HuH-7.5 (cell line): ENCODE measurements at regions not wholly inside any gene's neighbourhood (a gene's known extent, or its start where the extent isn't known, plus 50 kb on each side); places are given as distances from the start of the nearest gene placed in this dataset.
"Not testable (repeated sequence)": the region's sequence is repeated elsewhere in the genome, so short reads cannot be mapped to it uniquely, and the experiment has no call there.

Experiments used
- DNase-seq: peaks from one replicate; pipeline ENCODE4 v3.0.0; 2011; ENCODE audit warnings: low spot score

DNA sequence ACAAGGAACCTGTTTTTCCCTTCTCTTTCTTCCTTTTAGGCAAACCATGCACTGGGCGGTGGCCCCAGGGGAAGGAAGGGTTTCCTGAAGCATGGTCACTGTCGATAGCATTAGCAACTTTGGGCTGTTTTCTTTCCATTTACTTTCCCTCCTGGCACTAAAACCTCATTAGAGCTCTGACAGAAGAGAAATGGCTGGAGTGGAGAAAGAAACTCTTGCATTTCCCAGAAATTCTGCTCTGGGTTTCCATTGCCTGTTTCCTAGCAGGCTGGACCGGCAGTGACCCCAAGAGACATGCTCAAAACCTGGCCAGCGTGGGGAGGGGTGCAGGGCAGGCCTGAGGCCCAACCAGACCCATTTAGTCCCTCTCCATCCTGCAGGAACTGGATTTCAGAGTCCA is 230.7 kb upstream of the CCL2 start:
- no peak for DNase-seq

DNA sequence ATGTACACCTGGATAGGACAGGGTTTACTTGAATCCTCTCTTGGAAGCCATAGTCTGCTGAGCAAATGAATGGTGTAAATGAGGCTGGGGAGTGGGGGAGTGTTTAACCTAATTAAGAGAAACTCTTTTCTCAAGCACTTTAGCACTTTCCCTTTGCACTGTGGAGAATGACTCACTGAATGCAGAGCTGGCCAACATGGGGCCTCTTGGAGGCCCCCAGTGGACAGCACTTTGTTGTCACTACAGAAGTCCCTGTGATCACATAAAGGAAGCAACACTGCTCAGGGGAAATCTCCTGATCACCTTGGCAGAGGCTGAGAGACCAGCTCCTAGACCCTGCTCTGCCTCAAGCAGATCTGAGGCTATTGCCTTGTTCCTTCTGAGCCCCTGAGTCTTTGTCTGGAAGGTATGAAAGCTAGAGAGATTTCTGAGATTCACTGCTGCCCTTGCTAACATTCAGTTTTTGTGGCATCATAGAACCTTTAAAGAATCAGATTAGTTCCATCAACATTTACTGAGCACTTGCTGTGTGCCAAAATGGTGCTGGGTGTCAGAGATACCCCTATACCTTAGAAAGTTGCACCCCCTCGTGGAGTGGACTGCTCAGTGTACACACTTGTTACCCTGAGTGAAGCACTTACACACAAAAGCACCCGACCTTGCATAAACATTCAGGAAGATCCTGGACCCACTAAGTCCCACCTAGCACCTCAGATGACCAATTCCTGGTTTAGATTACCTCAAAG is 230.1 kb upstream of the CCL2 start:
- DNase-seq, result no peak

DNA sequence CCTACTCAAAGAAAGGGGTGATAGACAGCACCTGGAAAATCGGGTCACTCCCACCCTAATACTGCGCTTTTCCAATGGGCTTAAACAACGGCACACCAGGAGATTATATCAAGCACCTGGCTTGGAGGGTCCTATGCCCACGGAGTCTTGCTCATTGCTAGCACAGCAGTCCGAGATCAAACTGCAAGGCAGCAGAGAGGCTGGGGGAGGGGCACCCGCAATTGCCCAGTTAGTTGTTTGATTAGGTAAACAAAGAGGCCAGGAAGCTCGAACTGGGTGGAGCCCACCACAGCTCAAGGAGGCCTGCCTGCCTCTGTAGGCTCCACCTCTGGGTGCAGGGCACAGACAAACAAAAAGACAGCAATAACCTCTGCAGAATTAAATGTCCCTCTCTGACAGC is 224.5 kb upstream of the CCL2 start:
- not testable (repeated sequence) for DNase-seq

DNA sequence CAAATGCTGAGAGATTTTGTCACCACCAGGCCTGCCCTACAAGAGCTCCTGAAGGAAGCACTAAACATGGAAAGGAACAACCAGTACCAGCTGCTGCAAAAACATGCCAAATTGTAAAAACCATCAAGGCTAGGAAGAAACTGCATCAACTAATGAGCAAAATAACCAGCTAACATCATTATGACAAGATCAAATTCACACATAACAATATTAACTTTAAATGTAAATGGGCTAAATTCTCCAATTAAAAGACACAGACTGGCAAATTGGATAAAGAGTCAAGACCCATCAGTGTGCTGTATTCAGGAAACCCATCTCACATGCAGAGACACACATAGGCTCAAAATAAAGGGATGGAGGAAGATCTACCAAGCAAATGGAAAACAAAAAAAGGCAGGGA is 222.8 kb upstream of the CCL2 start:
- DNase-seq, result not testable (repeated sequence)

DNA sequence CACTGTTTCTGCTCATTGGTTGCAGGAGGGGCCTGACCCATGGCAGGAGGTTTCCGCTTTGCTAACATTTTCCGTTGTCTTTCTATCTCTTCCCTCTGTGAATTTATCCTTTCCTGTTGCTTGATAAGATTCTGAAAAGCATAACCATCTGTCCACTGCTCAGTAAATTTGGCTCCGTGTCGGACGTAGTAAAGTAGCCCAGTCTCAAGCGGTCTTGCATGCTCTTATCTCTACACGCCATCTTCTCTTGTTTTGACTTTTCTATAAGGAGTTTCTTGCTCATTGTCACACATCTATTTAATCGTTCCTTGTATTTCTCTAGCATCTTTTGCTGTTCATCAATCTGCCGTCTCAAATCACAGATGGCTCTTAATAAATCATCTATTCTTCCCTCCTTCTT is 216.3 kb upstream of the CCL2 start:
- not testable (repeated sequence) for DNase-seq

DNA sequence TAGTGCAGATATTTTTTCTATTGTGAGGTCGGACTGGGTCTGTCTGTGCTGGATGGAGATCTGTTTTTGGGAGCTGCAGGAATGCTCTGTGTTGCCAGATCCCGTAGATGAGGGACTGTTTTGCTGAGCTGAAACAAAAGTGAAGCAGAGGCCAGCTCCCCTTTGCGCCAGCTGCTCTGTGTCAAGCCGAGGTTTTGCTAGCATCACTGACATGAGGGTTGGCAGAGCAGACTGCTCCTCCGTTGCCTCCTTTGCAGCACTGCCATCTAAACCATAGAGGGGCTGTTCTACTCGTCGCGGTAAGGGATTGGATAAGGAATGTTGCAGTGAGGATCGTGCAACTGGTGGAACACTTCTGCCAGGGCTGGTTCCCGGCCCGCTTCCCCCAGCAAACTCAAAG is 215.9 kb upstream of the CCL2 start:
- DNase-seq, result not testable (repeated sequence)

DNA sequence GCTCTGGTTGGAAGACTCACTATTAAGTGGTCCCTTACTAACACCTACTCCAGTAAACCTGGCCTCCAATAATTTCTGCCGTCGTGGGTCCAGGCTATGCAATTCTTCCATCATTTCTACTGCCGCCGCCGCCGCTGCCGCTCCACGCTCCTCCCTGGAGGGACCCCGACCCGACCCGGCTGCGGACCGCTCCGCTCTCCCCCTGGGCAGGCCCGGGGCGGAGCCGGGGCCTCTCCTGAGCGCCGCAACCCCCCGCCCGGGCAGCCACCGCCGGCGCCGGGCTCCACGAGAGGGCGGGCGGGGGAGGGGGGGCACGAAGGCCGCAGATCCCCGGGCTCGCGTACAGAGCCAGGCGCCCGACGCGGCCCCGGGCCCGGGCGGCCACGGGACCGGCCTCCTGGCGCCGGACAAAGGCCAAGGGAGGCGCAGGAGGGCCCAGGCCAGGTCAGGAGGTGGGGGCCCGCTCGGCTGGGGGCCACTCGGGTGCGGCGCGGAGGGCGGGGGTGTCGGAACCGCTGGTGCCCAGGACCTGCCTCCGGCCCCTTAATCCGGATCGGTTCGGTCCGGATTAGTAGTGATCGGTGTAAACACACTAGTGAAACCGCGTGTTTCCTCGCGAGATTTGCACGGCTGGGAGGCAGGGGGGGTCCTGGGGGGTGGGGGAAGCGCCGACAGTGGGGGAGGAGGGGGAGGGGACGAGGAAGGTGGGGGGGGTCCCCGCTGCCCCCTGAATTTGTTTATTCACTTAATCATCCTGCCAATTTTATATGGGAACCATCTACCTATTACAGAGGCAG is 215.1 kb upstream of the CCL2 start:
- not testable (repeated sequence) for DNase-seq

DNA sequence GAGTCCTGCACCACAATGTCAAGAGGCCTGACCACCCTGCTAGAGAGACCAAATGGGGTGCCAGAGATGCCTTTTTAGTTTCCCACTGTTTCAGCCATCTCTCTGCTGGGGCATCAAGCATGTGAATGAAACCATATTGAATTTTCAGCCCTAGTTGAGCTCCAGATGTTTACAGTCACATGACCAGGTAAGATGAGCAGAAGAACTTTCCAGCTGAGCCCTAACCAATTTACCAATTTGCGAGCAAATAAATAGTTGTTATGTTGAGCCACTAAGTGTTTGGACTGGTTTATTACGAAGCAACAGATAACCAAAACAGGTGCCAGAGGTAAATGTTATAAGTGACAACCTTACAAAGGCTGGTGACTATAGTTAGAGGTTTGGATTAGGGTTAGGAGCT is 209.1 kb upstream of the CCL2 start:
- no peak for DNase-seq

DNA sequence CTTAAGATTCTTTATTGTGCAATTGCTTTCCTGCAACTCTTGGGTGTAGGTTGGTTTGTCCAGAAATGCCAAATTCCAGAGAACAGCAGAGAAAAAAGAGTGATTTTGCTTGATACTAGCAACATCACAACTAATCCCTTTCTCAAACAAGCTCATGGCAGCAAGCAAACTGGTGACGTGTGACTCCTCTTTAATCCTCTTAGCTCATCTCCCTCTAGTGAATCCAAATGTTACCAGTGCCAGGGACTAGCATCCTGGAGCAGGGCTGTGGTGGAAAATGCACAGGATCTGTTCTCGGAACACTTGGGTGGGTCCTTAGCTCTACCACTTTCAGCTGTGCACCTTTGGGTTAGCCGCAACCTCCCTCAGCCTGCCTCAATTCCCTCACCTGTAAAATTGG is 204.0 kb upstream of the CCL2 start:
- no peak for DNase-seq

DNA sequence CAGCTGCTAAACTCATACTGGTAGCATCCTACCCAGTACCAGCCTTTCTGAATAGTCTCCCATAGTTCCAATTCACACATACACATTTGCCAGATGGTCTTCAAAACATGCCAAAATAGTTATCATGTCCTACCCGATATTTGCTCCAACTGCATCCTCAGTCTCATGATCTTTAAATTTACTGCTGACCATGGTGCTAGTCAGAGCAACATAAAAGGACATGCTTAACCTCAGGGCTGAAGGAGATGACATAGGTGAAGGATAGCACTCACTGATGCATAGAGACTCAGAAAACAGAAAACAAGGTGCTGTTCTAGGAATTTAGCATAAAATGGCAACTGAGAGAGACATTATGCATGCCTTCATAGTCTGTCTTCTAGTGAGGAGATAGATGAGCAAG is 200.6 kb upstream of the CCL2 start:
- DNase-seq, result no peak

DNA sequence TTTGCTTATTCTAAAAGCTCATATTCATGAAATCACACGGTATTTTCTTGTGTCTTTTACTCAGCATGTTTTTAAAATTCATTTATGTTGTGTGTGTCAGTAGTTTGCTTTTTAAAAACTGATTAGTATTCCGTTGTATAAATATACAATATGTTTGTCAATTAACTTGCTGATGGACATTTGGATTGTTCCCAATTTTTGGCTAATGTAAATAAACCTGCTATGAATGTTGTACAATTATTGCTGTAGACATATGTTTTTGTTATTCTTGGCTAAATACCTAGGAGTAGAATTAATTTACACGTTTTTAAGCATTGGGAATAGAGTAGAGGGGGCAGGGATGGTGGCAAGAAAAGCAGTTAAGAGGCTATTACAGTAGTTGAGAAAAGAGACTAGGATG is 199.5 kb upstream of the CCL2 start:
- no peak for DNase-seq

DNA sequence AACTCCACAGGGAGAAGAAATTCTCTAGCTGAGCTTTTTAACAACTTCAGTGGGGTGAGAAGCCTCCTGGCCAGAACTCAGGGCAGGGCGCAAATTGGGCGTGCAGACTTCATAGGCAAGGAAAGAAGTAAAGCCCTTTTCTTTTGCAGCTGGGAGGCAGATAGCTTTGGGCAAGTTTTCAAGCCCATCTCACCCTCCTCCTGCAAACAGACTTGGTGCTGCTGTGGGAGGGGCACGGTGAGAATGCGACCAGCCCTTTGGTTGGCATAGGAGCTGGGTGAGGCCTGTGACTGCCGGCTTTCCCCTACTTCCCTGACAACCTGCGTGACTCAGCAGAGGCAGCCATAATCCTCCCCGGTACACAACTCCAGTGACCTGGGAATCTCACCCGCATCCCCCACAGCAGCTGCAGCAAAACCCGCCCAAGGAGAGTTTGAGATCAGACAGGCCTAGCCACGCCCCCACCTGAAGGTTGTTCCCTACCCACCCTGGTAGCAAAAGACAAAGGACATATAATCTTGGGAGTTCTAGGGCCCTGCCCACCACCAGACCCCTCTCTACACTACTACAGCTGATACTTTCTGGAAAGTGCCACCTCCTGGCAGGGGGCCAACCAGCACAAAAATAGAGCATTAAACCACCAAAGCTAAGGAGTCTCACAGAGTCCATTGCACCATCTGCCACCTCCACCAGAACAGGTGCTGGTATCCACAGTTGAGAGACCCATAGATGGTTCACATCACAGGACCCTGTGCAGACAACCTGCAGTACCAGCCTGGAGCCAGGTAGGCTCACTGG is 195.5 kb upstream of the CCL2 start:
- DNase-seq, result no peak

DNA sequence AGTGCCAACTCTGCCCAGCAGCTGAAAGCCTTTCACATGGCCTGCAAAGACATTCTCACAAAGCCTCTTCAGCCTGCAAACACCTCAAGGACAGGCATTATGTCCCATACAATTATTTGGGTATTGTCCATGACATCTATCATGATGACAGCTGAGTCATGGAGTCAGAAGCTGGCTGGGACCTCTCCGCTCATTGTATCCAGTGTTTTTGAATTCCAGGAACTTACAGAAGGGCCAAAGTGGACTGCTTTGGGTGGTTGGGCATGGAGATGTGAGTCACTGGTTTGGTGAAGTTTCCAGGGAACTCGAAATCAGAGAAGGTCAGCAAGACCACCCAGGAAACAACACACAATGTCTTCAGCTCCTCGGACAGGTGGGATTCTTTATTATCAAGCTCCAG is 188.6 kb upstream of the CCL2 start:
- DNase-seq, result no peak

DNA sequence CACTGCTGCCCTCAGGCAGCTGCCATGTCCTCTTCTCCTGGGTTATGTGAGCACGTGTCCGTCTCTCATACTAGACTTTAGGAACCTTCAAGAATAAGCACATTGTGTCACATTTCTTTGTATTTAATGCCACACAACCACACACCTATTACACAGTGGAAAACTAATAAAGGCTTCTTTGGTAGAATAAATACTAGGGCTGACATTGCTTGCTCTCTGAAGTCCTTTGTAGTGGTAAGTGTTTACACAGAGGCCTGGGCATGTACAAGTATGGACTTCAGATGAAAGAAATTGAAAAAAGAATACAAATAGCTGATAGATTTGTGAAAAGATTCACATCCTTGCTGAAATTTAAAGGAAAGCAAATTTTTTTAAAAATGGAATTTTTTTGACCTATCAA is 188.1 kb upstream of the CCL2 start:
- no peak for DNase-seq

DNA sequence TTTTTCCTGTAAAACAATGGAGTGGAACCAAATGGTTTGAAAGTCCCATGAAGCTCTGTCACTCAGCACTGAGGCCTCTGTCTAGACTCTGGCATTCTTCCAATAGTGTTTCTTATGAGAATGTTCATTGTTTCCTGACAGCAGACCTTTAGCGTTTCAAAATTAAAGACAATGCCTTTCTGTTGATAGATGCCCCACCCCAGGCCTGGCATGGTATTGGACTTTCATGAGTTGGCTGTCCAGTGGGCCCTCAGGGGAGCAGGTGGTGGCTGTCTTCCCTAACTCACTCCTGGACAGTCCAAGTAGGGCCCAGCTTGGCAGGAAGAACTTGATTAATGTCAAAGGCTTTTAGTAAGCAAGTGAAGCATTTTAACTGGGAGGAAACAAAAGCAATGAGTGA is 186.5 kb upstream of the CCL2 start:
- no peak for DNase-seq

DNA sequence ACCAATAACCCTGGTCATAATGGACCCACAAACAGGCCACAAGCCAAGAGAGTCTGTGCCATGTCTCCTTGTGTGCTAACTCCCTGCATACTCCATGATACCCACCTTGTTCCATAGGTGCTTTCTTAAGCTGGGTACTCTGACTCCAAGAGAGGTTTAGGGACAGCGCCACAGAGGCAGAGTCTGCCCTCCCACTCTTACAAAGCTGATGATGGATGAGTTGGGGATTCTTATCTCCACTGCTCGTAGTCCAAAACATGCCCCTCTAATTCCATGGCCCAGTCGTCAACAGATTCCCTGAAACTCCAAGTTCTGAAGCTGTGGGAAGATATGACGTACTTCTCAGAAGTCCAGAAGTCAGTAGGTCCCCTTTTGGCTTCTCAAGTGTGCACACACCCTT is 184.4 kb upstream of the CCL2 start:
- no peak for DNase-seq

DNA sequence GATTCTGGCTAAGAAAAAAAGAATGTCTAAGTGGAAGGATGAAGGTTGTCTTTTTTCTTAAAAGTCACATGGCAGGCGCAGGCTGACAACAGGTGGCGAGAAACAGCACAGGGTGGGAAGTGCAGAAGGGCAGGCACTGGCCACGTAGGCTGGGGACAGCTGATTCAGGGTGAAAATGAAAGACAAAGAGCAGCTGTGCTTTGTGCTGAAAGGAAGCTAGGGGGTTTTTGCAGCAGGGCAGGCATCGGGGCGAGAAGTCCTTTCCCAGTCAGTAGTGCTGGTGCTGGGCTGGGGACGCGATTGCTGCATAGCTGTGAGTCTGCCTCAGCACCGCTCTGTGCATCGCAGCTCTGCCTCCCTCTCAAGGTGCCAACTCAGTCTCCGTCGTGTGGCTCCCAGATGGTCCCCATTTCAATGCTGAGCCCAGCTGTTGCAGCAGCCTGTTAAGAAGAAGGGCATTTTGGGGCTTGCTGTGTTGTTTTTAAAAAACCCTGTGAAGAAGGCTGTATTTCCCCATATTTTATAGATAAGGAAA is 183.1 kb upstream of the CCL2 start:
- DNase-seq, result no peak

DNA sequence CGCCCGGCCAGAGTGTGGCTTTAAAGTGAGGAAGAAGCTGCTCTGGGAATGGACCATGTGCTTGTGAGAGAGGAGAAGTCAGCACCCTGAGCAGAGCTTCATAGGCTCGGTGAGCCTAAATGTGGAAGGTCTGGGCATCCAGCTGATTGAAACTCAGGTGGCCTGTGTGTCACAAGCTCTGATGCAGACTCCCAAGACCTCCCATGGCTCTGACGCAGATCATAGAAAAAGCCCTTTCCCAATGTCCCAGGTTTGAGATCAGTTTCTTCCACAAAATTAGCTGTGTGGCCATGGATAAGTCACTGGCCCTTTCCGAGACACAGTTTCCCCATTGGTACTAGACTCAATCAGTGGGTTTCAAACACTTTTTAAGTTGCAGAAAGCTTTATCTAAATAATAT is 180.0 kb upstream of the CCL2 start:
- DNase-seq, result no peak

DNA sequence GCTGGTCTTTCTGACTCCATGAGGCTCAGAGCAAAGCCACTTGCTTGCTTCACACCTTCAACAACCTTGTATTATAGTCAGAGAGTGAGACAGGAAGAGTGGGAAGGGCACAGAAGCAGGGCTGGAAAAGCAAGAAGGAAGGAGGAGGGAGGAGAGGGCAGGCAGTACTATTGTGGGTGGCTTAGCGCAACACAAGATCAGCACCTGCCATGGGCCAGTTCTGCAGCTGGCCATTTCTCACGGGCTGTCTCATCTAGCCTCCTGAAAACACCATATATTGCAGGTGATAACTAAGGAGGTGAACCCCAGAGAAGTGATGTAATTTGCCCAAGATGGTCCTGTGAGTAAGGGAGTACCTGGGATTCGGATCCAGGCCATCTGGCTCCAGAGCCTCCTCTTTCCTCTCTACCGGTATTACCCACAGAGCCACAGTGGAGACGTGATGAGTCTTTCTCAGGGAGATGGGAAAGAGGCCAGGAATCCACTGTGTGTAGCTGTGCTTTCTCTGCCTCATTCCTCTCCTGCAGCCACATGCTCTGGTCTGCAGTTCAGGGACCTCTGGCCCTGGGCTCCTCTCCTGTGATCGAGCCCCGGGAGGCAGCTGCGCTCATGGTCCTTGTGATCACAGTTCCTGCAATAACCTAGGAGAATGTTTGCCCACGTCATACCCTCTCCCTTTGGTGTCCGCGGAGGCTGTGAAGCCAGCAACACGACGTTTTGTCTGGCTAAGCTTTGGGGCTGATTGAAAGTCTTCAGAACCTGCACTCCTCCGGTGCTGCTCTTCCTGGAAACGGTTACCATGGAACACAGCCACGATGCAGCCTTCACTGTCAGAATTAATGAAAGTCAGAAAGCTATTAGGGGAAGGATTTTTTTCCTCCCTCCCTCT is 178.1 kb upstream of the CCL2 start:
- no peak for DNase-seq

DNA sequence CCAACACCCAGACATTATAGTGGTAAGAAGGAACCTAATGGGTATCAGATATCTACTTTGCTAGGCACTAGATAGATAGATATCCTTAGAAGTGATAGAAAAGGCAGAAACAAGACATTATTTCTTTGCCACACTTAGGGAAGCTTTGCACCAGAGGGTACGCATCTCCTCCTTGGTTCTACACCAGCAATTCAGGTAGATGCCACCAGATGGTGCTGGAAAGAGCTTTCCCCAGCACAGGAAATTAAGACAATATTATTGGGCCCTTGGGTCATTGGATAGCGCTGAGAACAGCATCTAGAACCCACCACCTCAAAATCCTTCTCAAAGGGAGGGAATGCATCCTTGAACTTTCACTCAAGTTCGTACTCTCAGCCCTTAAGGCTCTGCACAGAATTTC is 173.8 kb upstream of the CCL2 start:
- no peak for DNase-seq

DNA sequence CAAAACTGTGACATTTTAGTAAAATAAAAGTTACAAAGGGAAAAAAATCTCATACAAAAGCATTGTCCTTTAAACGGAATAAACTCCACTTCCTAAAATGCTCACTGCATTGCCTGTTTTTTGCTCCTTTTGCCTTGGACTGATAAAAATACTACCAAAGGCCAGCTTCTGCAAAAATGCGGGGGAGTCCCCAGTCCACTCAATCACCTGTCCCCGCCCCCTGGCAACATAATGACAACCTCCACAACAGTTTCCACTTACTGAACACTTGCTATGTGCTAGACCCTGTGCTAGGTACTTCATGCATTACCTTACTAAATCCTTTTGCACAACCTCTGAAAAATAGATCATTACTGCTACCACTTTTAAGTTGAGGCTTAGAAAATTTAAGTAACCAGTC is 172.7 kb upstream of the CCL2 start:
- no peak for DNase-seq

DNA sequence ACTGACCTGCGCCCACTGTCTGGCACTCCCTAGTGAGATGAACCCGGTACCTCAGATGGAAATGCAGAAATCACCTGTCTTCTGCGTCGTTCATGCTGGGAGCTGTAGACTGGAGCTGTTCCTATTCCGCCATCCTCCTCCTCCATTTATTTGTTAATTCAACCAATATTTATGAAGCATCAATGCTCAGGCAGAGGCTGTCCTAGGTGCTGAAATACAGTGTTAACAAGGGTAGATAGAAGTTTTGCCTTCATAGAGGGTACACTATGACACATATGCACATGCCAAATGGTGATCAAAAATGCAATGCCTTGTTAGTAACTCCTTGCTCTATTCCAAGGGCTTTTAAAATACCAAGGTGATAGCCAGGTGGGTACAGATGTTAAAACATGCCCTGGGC is 166.0 kb upstream of the CCL2 start:
- DNase-seq, result not testable (repeated sequence)
